ENCODE measurements at regions not wholly inside any gene's neighbourhood (a gene's known extent, or its start where the extent isn't known, plus 50 kb on each side); places are given as distances from the start of the nearest gene placed in this dataset.

DNA sequence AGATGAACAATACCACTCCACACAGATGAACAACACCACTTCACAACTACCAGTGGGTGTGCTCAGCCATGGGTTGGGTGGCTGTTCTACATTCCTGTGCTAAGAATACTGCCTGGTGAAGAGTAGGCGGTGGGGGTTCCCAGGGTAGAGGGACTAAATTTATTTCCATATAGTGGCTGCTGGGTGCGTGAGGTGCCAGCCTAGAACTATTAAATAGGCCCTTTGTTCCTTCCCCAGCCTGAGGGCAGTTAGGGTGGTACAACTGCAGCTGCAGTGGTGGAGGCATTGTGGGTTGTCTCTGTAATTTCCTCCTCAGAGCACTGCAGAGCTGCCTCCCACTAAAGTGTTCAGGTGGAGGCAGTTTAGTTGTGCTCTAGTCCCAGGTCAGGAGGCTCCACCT lies 618.4 kb downstream of the MMUT start:
- H3K36me3 Mint-ChIP-seq = peaks cover 0 to 22% of the 10 kb centered on the region in 2 donors
- ATAC-seq (no peak), DNase-seq (ENCODE audit: low spot score in 2 of 2) (no peak)
- peaks cover 17 to 40% of the 10 kb centered on the region in 2 donors for H3K9me3 Mint-ChIP-seq
- H3K27ac Mint-ChIP-seq = no peak overlapping the region

DNA sequence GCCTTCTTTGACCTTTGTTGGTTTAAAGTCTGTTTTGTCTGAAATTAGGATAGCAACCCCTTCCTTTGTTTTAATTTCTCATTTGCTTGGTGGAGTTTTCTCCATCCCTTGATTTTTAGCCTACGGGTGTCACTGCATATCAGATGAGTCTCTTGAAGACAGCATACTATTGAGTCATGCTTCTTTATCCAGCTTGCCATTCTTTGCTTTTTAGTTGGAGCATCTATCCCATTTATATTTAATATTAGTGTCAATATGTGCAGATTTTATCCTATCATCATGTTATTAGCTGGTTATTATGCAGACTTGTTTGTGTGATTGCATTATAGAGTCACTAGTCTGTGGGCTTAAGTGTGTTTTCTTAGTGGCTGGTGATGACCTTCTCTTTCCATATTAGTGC lies 622.2 kb downstream of the MMUT start:
- H3K27ac Mint-ChIP-seq = no peak overlapping the region
- peaks cover 13 to 42% of the 10 kb centered on the region in 2 donors for H3K9me3 Mint-ChIP-seq
- ATAC-seq (no peak), DNase-seq (ENCODE audit: low spot score in 2 of 2) (no peak)
- peaks cover 0 to 22% of the 10 kb centered on the region in 2 donors for H3K36me3 Mint-ChIP-seq

DNA sequence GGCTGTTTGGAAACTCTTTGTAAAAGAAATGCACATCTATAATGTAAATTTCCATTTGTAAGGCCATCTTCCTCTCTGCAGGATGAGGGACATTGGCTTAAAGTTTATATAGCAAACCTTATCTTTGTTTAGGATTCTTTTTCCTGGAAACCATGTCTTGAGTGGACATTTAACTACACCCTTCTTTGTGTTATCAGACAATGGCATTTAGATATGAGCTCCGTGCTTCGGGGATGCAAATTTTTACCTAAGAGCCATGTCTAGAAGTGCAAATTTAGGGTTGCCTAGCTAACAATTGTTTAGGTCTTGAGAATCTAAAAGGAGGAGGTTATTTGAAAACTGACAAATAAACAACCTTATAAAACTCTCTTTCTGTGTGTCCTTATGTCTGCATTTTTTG lies 623.8 kb downstream of the MMUT start:
- Mint-ChIP-seq H3K27ac (no peak overlapping the region), H3K36me3 (peaks cover 0 to 17% of the 10 kb centered on the region in 2 donors), H3K9me3 (peaks cover 13 to 37% of the 10 kb centered on the region in 2 donors)
- no peak for DNase-seq (ENCODE audit: low spot score in 2 of 2)
- ATAC-seq = no peak

DNA sequence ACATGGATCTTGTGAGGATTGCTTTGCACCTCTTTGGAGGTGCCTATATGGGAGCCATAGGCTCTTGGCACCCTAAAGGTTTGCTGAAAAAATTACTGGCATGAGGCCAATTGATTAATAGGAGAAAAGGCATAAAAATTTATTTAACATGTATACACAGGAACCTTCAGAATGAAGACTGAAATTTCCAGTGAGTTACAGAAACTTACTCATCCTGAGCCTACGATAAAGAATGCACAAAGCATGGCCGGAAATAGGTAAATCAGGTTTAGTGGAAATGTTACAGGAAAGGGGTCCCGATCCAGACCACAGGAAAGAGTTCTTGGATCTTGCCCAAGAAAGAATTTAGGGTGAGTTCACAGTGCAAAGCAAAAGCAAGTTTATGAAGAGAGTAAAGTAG lies 625.3 kb downstream of the MMUT start:
- ATAC-seq = no peak
- no peak for DNase-seq (ENCODE audit: low spot score in 2 of 2)
- Mint-ChIP-seq H3K27ac (no peak overlapping the region), H3K9me3 (peaks cover 13 to 33% of the 10 kb centered on the region in 2 donors), H3K36me3 (peaks cover 0 to 13% of the 10 kb centered on the region in 2 donors)

DNA sequence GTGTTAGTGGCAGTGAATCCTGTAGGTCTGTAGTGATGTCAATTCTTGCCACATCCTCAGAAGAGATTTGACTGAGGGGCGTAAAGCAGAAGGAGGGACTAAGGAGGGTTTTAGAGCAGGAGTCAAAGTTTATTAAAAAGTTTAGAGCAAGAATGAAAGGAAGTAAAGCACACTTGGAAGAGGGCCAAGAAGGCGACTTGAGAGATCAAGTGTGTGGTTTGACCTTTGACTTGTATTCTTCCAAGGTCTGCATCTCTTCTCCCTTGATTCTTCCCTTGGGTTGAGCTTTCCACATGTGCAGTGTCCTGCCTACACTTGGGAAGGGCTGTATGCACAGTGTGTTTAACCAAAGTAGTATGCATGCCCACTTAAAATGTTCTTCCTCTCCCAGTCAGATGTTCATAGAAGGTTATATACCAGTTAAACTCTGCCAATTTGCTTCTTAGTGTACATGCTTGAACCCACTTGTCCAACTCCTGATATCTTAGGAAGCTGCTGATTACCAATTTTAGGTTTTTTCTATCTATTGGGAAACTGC lies 627.6 kb downstream of the MMUT start:
- Mint-ChIP-seq H3K9me3 (peaks cover 0 to 21% of the 10 kb centered on the region in 2 donors), H3K27ac (no peak overlapping the region), H3K36me3 (no peaks in the 10 kb centered on the region)
- no peak for DNase-seq (ENCODE audit: low spot score in 2 of 2)
- no peak for ATAC-seq

DNA sequence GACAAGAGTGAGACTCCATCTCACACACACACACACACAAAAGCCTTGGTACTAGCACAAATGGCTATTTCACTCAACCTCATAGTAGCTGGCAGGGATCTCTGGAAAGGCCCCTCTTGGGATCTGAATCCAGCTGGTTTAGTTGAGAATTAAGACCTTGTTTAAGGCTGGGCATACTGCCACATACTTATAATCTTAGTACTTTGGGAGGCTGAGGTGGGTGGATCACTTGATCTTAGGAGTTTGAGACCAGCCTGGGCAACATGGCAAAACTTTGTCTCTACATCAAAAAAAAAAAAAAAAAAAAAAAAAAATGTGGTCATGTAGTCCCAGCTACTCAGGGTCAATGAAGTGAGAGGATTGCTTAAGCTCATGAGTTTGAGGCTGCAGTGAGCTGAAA lies 628.3 kb downstream of the MMUT start:
- DNase-seq (ENCODE audit: low spot score in 2 of 2) (no peak), ATAC-seq (peak; percentile 9 to 39)
- H3K36me3 Mint-ChIP-seq = no peaks in the 10 kb centered on the region
- peaks cover 0 to 16% of the 10 kb centered on the region in 2 donors for H3K9me3 Mint-ChIP-seq
- H3K27ac Mint-ChIP-seq = no peak overlapping the region

DNA sequence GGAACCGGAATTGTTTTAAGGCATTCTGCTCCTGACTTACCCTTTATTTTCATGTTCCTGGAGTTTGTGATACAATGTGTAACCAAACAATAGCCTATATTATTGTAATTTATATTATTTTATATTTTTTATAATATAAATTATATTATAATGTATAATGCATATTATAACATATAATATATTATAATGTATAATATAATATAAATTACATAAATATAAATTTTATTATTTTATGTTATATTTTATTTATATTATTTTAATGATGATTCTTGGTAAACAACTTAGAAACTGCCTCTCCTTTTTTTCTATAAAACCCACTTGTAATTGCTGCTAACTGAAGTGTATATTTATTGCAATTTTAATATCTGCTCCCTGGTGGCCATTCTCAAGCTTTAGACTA lies 629.1 kb downstream of the MMUT start:
- peaks cover 0 to 16% of the 10 kb centered on the region in 2 donors for H3K9me3 Mint-ChIP-seq
- no peak for ATAC-seq
- no peaks in the 10 kb centered on the region for H3K36me3 Mint-ChIP-seq
- no peak overlapping the region for H3K27ac Mint-ChIP-seq
- DNase-seq (ENCODE audit: low spot score in 2 of 2) = no peak

DNA sequence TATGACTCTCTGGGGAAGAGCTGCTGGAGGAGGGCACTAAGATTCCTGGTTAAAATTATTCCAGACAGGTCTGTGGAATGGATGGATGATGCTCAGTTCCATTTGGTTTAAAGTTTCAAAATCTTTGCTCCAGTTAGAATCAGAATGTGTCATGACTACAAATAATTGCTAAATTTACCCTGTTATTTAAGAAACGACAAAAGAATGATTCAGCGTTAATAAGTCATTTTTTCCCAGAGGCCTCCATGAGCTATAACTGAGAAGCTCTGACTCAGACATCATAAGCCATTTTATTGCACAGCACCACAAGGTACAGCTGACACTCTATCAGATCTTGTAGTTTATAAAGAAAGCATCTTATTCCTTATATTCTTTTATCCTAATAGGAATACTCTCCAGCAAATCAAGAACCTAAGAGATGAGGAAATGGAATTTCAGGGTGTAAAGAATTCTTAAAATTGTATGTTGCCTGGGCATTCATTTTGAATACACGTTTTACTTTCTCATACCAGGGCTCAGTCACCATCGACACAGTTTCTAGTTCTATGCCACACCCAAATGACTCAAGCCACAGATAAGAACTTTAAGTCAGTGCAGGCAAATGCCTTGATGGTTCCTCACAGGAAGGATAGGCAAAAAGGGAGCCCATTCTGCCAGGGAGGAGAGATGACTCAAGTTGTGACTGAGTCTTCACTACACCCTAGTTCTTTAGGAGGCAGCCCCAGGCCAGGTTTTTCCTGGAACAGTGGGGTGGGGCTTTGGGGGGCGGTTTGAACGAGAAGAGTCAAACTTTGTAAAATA lies 636.0 kb downstream of the MMUT start:
- peaks cover 2 to 3% of the 10 kb centered on the region in 2 donors for H3K9me3 Mint-ChIP-seq
- no peaks in the 10 kb centered on the region for H3K36me3 Mint-ChIP-seq
- DNase-seq (ENCODE audit: low spot score in 2 of 2) (no peak), ATAC-seq (no peak)
- H3K27ac Mint-ChIP-seq = no peak overlapping the region

DNA sequence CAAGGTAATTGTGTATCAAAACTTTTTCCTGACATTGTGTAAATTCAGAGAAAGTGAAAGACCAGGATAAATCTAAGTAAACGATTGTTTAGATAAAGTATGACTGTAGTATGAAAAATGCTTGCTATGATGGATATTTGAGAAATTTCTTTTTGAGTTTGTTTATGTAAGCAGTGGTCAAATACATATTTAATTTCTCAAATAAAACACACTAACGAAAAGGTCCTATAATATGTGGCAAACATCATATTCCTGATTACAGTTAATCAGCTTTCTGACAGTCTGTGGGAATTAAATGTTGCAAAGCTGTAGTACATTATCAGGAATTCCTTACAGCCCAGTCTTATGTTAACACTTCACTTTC lies 636.9 kb downstream of the MMUT start:
- Mint-ChIP-seq H3K27ac (no peak overlapping the region), H3K36me3 (no peaks in the 10 kb centered on the region), H3K9me3 (peaks cover 3 to 6% of the 10 kb centered on the region in 2 donors)
- DNase-seq (ENCODE audit: low spot score in 2 of 2) (no peak), ATAC-seq (no peak)

DNA sequence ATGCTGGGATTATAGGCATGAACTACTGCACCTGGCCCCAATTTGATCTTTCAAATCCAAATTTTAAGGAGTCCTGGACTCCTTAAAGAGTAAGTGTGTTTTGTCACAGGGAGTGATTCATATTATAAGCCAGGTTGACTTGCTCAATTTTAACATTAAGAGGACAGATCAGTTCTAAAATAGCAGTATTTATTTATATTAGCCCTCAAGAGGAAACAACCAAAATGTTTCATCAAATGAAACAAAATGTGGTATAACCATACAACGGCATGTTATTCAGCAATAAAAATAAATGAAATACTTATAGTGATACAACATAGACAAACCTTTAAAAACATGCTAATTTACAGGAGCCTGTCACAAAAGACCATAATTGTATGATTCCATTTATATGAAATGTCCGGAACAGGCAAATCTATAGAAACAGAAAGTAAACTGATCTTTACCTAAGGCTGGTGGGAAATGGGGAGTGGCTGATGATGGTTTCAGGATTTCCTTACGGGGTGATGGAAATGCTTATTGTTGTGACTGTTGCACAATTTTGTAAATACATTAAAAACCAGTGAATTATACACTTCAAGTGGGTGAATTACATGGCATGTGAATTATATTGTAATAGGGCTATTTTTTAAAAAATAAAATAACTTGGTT lies 637.4 kb downstream of the MMUT start:
- DNase-seq (ENCODE audit: low spot score in 2 of 2) (no peak), ATAC-seq (no peak)
- peaks cover 3 to 6% of the 10 kb centered on the region in 2 donors for H3K9me3 Mint-ChIP-seq
- H3K36me3 Mint-ChIP-seq = no peaks in the 10 kb centered on the region
- no peak overlapping the region for H3K27ac Mint-ChIP-seq

DNA sequence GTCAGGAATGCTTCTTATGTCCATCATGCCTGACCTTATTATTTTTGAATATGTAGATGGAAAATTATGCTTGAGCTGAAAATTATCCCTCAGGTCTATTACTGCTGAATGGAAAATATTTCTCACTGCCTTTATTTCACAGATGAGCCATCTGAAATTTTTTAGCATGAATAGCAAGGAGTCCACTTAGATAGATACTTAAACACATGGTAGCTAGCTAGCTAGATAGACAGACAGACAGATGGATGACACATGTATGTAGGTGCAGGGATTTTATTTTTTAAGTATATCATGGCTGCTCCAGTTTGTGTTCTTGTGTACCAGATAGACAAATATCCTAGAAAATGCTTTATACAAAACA lies 645.0 kb downstream of the MMUT start:
- ATAC-seq (no peak), DNase-seq (ENCODE audit: low spot score in 2 of 2) (no peak)
- Mint-ChIP-seq H3K36me3 (no peaks in the 10 kb centered on the region), H3K27ac (no peak overlapping the region), H3K9me3 (peaks cover 0 to 15% of the 10 kb centered on the region in 2 donors)

DNA sequence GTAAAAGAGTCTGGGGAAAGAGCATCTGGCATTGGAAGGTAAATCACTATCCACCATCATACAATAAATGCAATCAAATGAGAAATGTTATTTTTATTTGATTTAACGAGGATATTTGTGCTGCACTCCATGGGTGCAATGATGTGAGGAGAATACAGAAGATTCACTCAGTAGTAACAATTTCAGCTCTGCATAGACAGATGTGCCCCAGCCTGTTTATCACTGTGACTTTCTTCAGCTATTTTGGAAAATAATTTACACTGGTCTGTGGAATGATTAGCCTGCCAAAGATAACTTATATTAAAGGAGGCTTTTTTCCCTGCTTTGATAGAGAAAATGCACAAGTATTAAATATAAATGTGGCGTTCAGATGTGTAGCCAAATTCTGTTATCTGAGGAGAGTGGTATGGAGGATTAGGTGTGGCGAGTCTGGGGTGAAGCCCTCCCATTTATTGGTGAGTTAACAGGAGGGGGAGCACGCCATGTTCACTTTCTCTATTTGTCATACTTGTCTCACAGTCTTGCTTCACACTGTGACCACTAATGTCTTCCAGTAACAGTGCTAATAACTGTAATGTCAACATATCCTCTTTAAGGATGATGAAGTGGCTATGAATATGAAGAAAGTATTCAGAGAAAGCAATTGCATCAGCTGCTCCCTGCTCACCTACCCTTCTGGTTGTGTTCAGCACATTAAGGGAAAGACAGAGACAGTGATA lies 645.6 kb downstream of the MMUT start:
- DNase-seq (ENCODE audit: low spot score in 2 of 2) (no peak), ATAC-seq (no peak)
- H3K9me3 Mint-ChIP-seq = peaks cover 0 to 15% of the 10 kb centered on the region in 2 donors
- no peaks in the 10 kb centered on the region for H3K36me3 Mint-ChIP-seq
- H3K27ac Mint-ChIP-seq = no peak overlapping the region

DNA sequence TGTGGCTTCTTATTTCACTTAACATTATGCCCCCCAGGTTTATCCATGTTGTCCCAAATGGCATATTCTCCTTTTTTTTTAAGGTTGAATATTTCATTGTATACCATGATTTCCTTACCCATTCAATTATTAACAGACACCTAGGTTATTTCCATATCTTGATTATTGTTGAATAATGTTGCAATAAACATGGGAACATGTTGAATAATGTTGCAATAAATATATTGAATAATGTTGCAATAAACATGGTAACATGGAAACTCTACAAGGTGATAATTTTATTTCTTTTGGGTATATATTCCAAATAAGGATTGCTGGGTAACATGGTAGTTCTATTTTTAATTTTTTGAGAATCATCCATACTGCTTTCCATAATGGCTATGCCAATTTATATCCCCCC lies 648.1 kb downstream of the MMUT start:
- ATAC-seq = no peak
- Mint-ChIP-seq H3K36me3 (no peaks in the 10 kb centered on the region), H3K9me3 (peaks cover 0 to 9% of the 10 kb centered on the region in 2 donors), H3K27ac (no peak overlapping the region)
- DNase-seq (ENCODE audit: low spot score in 2 of 2) = no peak

DNA sequence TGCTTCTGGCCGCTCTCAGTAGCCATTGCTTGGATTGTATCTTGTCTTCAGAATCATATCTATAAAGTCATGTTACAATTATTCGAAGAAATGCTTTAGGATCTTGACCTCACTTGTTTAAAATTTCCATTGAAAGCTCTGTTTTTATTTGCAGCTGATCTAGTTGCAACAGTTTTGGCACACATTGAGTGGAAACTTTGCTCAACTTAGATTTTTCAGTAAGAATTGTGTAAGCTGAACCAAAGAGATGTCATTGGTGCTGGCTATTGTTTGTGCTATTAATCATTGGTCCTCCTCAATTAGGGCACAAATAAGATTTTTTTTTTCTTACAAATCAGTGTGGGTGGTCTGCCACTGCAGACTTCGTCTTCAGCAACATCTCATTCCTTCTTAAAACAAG lies 649.2 kb downstream of the MMUT start:
- peaks cover 0 to 9% of the 10 kb centered on the region in 2 donors for H3K9me3 Mint-ChIP-seq
- no peak overlapping the region for H3K27ac Mint-ChIP-seq
- DNase-seq (ENCODE audit: low spot score in 2 of 2) (no peak), ATAC-seq (no peak)
- H3K36me3 Mint-ChIP-seq = no peaks in the 10 kb centered on the region

DNA sequence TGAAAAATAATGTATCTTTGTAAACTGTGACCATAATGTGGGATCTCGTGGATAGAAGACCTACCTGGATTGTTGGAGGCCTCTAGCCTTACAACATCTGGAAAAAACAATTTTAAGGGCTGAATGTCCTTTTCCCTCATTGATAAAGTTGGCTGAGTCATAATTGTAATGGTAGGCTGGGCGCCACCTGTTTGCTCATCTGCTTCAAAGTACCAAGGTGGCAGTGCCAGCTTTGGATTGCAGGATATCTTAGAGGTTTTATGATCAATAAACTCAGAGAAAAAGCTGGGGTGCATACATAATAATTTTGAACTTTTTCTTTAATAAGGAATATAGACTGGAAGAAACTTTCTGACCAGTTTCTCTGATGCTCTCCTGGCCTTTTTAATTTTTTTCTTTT lies 653.4 kb downstream of the MMUT start:
- H3K27ac Mint-ChIP-seq = no peak overlapping the region
- no peaks in the 10 kb centered on the region for H3K36me3 Mint-ChIP-seq
- DNase-seq (ENCODE audit: low spot score in 2 of 2) = no peak
- no peak for ATAC-seq
- H3K9me3 Mint-ChIP-seq = peaks cover 0 to 3% of the 10 kb centered on the region in 2 donors

DNA sequence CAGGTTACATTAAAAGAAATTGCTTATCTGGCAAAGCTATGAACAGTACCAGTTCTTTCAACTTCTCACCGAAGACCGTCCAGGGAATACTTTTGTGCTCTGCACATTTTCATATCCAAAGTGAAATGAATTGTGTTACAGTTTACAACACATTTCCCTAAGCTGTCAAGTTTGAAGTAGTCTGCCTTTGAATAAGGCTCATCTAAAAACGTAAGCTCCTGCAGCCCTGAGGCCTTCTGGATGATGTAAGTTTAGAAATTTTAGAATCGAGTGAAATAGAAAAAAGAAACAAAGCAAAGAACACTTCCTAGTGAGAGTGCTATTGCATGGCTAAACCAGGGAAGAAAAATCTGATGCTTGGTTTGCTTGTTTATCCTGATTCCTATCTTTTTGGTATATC lies 653.8 kb downstream of the MMUT start:
- no peak for DNase-seq (ENCODE audit: low spot score in 2 of 2)
- no peak for ATAC-seq
- Mint-ChIP-seq H3K27ac (no peak overlapping the region), H3K36me3 (no peaks in the 10 kb centered on the region), H3K9me3 (no peaks in the 10 kb centered on the region)

DNA sequence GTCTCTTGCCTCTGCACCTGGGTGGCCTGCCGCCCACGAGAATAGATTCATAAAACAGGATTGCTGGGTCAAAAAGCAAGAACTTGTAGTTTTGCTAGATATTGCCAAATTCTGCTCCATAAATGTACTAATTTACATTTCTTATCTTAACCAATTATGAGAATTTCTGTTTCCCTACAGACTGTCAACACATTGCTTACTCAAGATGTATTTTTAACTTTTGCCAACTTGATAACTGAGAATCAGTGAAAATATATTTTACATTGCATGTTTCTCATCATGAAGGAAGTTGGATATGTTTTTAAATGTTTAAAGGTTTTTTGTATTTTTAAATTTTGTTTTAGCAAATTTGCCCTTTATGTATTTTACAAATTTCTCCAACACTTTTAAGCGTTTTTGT lies 664.8 kb downstream of the MMUT start:
- DNase-seq (ENCODE audit: low spot score in 2 of 2) (no peak), ATAC-seq (no peak)
- peaks cover 0 to 15% of the 10 kb centered on the region in 2 donors for H3K9me3 Mint-ChIP-seq
- no peak overlapping the region for H3K27ac Mint-ChIP-seq
- no peaks in the 10 kb centered on the region for H3K36me3 Mint-ChIP-seq

Data from activated naive CD4-positive, alpha-beta T cell treated with anti-CD3 and anti-CD28 coated beads, Interleukin-2, amount 50 U/mL, for 72 hours (primary cell).